Lung (tissue), 11 donors: ENCODE measurements at regions not wholly inside any gene's neighbourhood (a gene's known extent, or its start where the extent isn't known, plus 50 kb on each side); places are given as distances from the start of the nearest gene placed in this dataset.

Experiments
- ATAC-seq: fragments of 200-7000 bp; cut with Tn5 transposase; one replicate; pipeline ENCODE4 v1.9.1; 2020; ENCODE audit warnings: moderate number of reproducible peaks; ENCODE audit not compliant: insufficient read depth, low FRiP score
- DNase-seq, 3 donors: peaks; one replicate each; pipeline ENCODE4 v3.0.0-alpha.2; 2013 to 2017
- H3K27ac ChIP-seq, 2 donors: one replicate each; pipeline ENCODE4 v1.5.1; 2013; ENCODE audit warnings: mild to moderate bottlenecking in 2 of 2, moderate library complexity in 2 of 2, control low read depth in 1 of 2, inconsistent platforms in 1 of 2, low read depth in 1 of 2, low read length in 1 of 2
- H3K27me3 ChIP-seq, 3 donors: one replicate each; pipeline ENCODE4 v1.5.1; 2013; ENCODE audit warnings: low read length in 2 of 3; ENCODE audit not compliant: control insufficient read depth in 3 of 3, insufficient read depth in 3 of 3
- H3K36me3 ChIP-seq, 4 donors: one replicate each; pipeline ENCODE4 v1.5.1; 2013; ENCODE audit warnings: low read length in 4 of 4, mild to moderate bottlenecking in 1 of 4, moderate library complexity in 1 of 4; ENCODE audit not compliant: control insufficient read depth in 4 of 4, insufficient read depth in 4 of 4
- H3K4me1 ChIP-seq, 5 donors: one replicate each; pipeline ENCODE4 v1.5.1; 2013; ENCODE audit warnings: low read length in 5 of 5, mild to moderate bottlenecking in 2 of 5, moderate library complexity in 1 of 5; ENCODE audit not compliant: control insufficient read depth in 5 of 5, insufficient read depth in 5 of 5
- H3K4me3 ChIP-seq: one replicate; pipeline ENCODE4 v1.5.1; 2013; ENCODE audit warnings: mild to moderate bottlenecking, control low read depth, moderate library complexity
- H3K9ac ChIP-seq, 2 donors: one replicate each; pipeline ENCODE4 v1.5.1; 2013; ENCODE audit warnings: low read length in 2 of 2, control low read depth in 1 of 2; ENCODE audit not compliant: insufficient read depth in 1 of 2
- H3K9me3 ChIP-seq, 4 donors: one replicate each; pipeline ENCODE4 v1.5.1; 2013; ENCODE audit warnings: low read length in 3 of 4, mild to moderate bottlenecking in 1 of 4, moderate library complexity in 1 of 4; ENCODE audit not compliant: control insufficient read depth in 4 of 4, insufficient read depth in 3 of 4
- CTCF ChIP-seq: IDR thresholded peaks from 2 replicates; pipeline ENCODE4 v1.5.1; 2012; ENCODE audit warnings: mild to moderate bottlenecking; ENCODE audit errors: control extremely low read depth, extremely low read depth
- WGBS, 2 donors: extraction: QIAGEN DNeasy Blood & Tissue Kit; methylation state at CpG; one replicate each; pipeline ENCODE4 v1.1.7; 2013; 5-methylcytosine and 5-hydroxymethylcytosine counted together
- donor health status: control.
- donor health status: control.
- donor health status: Bipolar disorder and iron deficiency.
- donor health status: healthy.
- donor health status: DM: yes; HTN: yes; CAD: no.

GRCh38 chr14:40487824-40488223 lies 1055.6 kb upstream of the FBXO33 start:
- H3K9ac ChIP-seq, result no peak overlapping the region
- ATAC-seq (no peak), DNase-seq (no peak)
- H3K27me3 ChIP-seq, result no peaks in the 10 kb centered on the region
- TF ChIP-seq CTCF, result no peak
- no peaks in the 10 kb centered on the region for H3K9me3 ChIP-seq
- H3K4me1 ChIP-seq, result no peaks in the 10 kb centered on the region
- no peaks in the 10 kb centered on the region for H3K36me3 ChIP-seq
- H3K27ac ChIP-seq, result no peak overlapping the region
- 74 to 84% methylated on average over 1 of the region's 1 CpG for WGBS, 2 donors
- H3K4me3 ChIP-seq, result no peak overlapping the region

- Histone ChIP-seq H3K27me3 (no peaks in the 10 kb centered on the region), H3K27ac (no peak overlapping the region), H3K9ac (no peak overlapping the region), H3K9me3 (no peaks in the 10 kb centered on the region), H3K4me1 (no peaks in the 10 kb centered on the region), H3K36me3 (no peaks in the 10 kb centered on the region), H3K4me3 (no peak overlapping the region)
- no peak for ATAC-seq
- no peak for TF ChIP-seq CTCF
- DNase-seq, result no peak
Observed at GRCh38 chr14:40485688-40486087, 1053.5 kb upstream of the FBXO33 start.

- H3K4me3 ChIP-seq, result no peak overlapping the region
- no peak for ATAC-seq
Observed at GRCh38 chr14:40476005-40476404, 1043.8 kb upstream of the FBXO33 start.

More at GRCh38 chr14:40476005-40476404, 1043.8 kb upstream of the FBXO33 start:
- Histone ChIP-seq H3K9ac (no peak overlapping the region), H3K9me3 (peaks cover 0 to 12% (median 10%) of the 10 kb centered on the region in 4 donors), H3K27me3 (no peaks in the 10 kb centered on the region), H3K36me3 (no peaks in the 10 kb centered on the region), H3K27ac (no peak overlapping the region), H3K4me1 (no peaks in the 10 kb centered on the region)
- no peak for DNase-seq
- WGBS, 2 donors, result 87 to 94% methylated on average over 1 of the region's 1 CpG
- TF ChIP-seq CTCF, result no peak
